ENCODE measurements at regions not wholly inside any gene's neighbourhood (a gene's known extent, or its start where the extent isn't known, plus 50 kb on each side); places are given as distances from the start of the nearest gene placed in this dataset.

DNA sequence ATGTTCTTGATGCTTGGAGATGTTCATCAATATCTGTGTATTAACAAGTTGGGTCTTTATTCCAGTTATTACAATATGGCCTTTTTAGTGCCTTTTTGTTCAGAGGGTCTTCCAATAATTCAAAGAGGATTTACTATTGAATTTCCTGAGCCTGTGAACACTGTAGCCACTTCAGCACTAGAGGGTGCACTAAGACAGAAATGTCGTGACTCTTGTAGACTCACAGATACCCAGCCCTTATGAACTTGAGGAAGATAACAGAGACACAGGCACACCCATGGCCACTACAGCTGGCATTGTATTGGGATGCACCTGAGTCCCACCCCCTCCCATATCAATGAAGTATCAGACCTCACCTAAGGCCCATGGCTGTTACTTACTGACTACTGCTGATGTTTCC is 54.4 kb upstream of the ACTRT1 start:
- Histone ChIP-seq H3K9me3 (ENCODE audit: insufficient read depth, low read depth, low read length) (no peaks in the 10 kb centered on the region), H3K36me3 (ENCODE audit: insufficient read depth, low read length) (no peaks in the 10 kb centered on the region), H3K27ac (ENCODE audit: low read depth, low read length) (no peak overlapping the region), H3K4me3 (ENCODE audit: low read length) (no peak overlapping the region), H3K27me3 (ENCODE audit: insufficient read depth, low read length) (no peaks in the 10 kb centered on the region), H3K4me1 (ENCODE audit: insufficient read depth, low read length) (no peaks in the 10 kb centered on the region), H3K9ac (ENCODE audit: low read depth, low read length) (no peak overlapping the region)
- WGBS = 18% methylated on average over 1 of the region's 1 CpG

DNA sequence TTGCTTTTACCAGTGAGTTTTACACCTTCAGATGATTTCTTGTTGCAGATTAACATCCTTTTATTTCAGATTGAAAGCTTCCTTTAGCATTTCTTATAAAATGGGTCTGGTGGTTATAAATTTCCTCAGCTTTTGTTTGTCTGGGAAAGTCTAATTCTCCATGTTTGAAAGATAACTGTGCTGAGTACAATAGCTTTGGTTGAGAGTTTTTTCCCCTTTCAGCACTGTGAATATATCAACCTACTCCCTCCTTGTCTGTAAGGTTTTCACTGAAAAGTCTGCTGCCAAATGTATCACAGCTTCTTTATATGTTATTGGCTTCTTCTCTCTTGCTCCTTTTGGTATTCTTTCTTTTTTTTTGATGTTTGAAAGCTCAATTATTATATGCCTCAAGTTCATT is 53.5 kb upstream of the ACTRT1 start:
- no peaks in the 10 kb centered on the region for H3K27me3 ChIP-seq (ENCODE audit: insufficient read depth, low read length)
- no peak overlapping the region for H3K9ac ChIP-seq (ENCODE audit: low read depth, low read length)
- H3K36me3 ChIP-seq (ENCODE audit: insufficient read depth, low read length) = no peaks in the 10 kb centered on the region
- H3K4me1 ChIP-seq (ENCODE audit: insufficient read depth, low read length) = no peaks in the 10 kb centered on the region
- no peak overlapping the region for H3K27ac ChIP-seq (ENCODE audit: low read depth, low read length)
- H3K4me3 ChIP-seq (ENCODE audit: low read length) = no peak overlapping the region
- H3K9me3 ChIP-seq (ENCODE audit: insufficient read depth, low read depth, low read length) = no peaks in the 10 kb centered on the region

Measured in HUES64 (cell line).